Loucy (cell line): ENCODE measurements at regions not wholly inside any gene's neighbourhood (a gene's known extent, or its start where the extent isn't known, plus 50 kb on each side); places are given as distances from the start of the nearest gene placed in this dataset.

Experiments
- EZH2phosphoT487 ChIP-seq: fragments of 200-600 bp; IDR thresholded peaks from 2 replicates; pipeline ENCODE4 v1.6.1; 2018; ENCODE audit warnings: antibody characterized with exemption, mild to moderate bottlenecking, moderate library complexity, borderline replicate concordance
- TF ChIP-seq, protein P1 (sequence below): fragments of 200-600 bp; sonication (generic); conservative IDR thresholded peaks from 2 replicates; pipeline ENCODE4 v1.5.1; 2014; ENCODE audit warnings: mild to moderate bottlenecking, antibody characterized with exemption, low read length

DNA sequence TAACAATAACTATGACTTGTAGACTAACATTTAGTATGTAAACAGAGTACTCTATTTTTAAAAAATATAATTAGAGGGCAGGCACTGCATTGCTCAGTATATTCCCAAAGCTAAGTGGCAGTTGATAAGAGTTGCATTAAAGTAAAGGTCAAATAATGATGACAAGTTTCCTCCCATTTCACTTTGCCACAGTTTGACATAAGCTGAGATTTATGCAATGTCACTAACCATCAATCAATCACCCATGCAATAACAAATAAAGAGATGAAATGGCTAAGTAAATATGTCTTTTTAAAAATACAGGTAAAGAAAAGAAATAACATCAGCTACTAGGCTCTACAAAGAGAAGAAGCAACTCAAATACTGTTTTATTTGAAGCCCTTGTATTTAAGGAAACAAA lies 673.4 kb downstream of the PCDH18 start:
- TF ChIP-seq, protein P1, sequence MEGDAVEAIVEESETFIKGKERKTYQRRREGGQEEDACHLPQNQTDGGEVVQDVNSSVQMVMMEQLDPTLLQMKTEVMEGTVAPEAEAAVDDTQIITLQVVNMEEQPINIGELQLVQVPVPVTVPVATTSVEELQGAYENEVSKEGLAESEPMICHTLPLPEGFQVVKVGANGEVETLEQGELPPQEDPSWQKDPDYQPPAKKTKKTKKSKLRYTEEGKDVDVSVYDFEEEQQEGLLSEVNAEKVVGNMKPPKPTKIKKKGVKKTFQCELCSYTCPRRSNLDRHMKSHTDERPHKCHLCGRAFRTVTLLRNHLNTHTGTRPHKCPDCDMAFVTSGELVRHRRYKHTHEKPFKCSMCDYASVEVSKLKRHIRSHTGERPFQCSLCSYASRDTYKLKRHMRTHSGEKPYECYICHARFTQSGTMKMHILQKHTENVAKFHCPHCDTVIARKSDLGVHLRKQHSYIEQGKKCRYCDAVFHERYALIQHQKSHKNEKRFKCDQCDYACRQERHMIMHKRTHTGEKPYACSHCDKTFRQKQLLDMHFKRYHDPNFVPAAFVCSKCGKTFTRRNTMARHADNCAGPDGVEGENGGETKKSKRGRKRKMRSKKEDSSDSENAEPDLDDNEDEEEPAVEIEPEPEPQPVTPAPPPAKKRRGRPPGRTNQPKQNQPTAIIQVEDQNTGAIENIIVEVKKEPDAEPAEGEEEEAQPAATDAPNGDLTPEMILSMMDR, result no peak
- no peak for TF ChIP-seq EZH2phosphoT487
